ENCODE measurements at regions not wholly inside any gene's neighbourhood (a gene's known extent, or its start where the extent isn't known, plus 50 kb on each side); places are given as distances from the start of the nearest gene placed in this dataset.

- DNase-seq (ENCODE audit: low read depth), result no peak
These were observed 102.8 kb upstream of the WNT4 start for GRCh38 chr1:22245726-22246125.

GRCh38 chr1:22246755-22247480, 104.0 kb upstream of the WNT4 start:
- DNase-seq (ENCODE audit: low read depth), result no peak

- DNase-seq (ENCODE audit: low read depth), result no peak
These were observed 104.8 kb upstream of the WNT4 start for GRCh38 chr1:22247527-22248245.

- DNase-seq (ENCODE audit: low read depth), result no peak
These were observed 105.8 kb upstream of the WNT4 start for GRCh38 chr1:22248746-22249145.

GRCh38 chr1:22249928-22250680, 107.2 kb upstream of the WNT4 start:
- DNase-seq (ENCODE audit: low read depth), result no peak

GRCh38 chr1:22250724-22251123, 107.8 kb upstream of the WNT4 start:
- no peak for DNase-seq (ENCODE audit: low read depth)

- no peak for DNase-seq (ENCODE audit: low read depth)
These were observed 109.4 kb upstream of the WNT4 start for GRCh38 chr1:22252251-22252650.

- no peak for DNase-seq (ENCODE audit: low read depth)
These were observed 110.3 kb upstream of the WNT4 start for GRCh38 chr1:22253012-22253790.

- DNase-seq (ENCODE audit: low read depth), result no peak
These were observed 111.9 kb upstream of the WNT4 start for GRCh38 chr1:22254756-22255155.

- DNase-seq (ENCODE audit: low read depth), result no peak
These were observed 112.7 kb upstream of the WNT4 start for GRCh38 chr1:22255341-22256212.

GRCh38 chr1:22256213-22256512, 113.3 kb upstream of the WNT4 start:
- no peak for DNase-seq (ENCODE audit: low read depth)

GRCh38 chr1:22257290-22258275, 114.7 kb upstream of the WNT4 start:
- DNase-seq (ENCODE audit: low read depth), result no peak

- DNase-seq (ENCODE audit: low read depth), result no peak
These were observed 115.8 kb upstream of the WNT4 start for GRCh38 chr1:22258698-22259097.

- no peak for DNase-seq (ENCODE audit: low read depth)
These were observed 116.8 kb upstream of the WNT4 start for GRCh38 chr1:22259551-22260282.

- no peak for DNase-seq (ENCODE audit: low read depth)
These were observed 118.0 kb upstream of the WNT4 start for GRCh38 chr1:22260860-22261432.

GRCh38 chr1:22261580-22261979, 118.7 kb upstream of the WNT4 start:
- no peak for DNase-seq (ENCODE audit: low read depth)

- no peak for DNase-seq (ENCODE audit: low read depth)
These were observed 119.7 kb upstream of the WNT4 start for GRCh38 chr1:22262583-22262982.

- DNase-seq (ENCODE audit: low read depth), result no peak
These were observed 120.5 kb upstream of the WNT4 start for GRCh38 chr1:22263359-22263758.

All from activated T-cell treated with anti-CD3 and anti-CD28 coated beads for 48 hours (primary cell).